Osteoblast (primary cell): ENCODE measurements at regions not wholly inside any gene's neighbourhood (a gene's known extent, or its start where the extent isn't known, plus 50 kb on each side); places are given as distances from the start of the nearest gene placed in this dataset.
"Not testable (repeated sequence)": the region's sequence is repeated elsewhere in the genome, so short reads cannot be mapped to it uniquely, and the experiment has no call there.

ENCODE experiments used
- DNase-seq: peaks from one replicate; pipeline ENCODE4 v3.0.0; 2011; ENCODE audit warnings: low spot score, mixed read lengths; ENCODE audit not compliant: insufficient read length; ENCODE audit errors: missing footprints
- H2AFZ ChIP-seq: 2 replicates; pipeline ENCODE4 v1.6.0; 2011; ENCODE audit warnings: mild to moderate bottlenecking, low read length
- H3K27ac ChIP-seq: 2 replicates; pipeline ENCODE4 v1.5.1; 2011; ENCODE audit warnings: mild to moderate bottlenecking, low read depth, low read length, moderate library complexity
- H3K27me3 ChIP-seq: 2 replicates; pipeline ENCODE4 v1.6.0; 2012; ENCODE audit warnings: mild to moderate bottlenecking, control low read depth, inconsistent platforms, low read length, moderate library complexity; ENCODE audit not compliant: insufficient read depth
- H3K36me3 ChIP-seq: 2 replicates; pipeline ENCODE4 v1.5.1; 2011; ENCODE audit warnings: mild to moderate bottlenecking, low read length, control low read depth, moderate library complexity; ENCODE audit not compliant: insufficient read depth
- H3K4me1 ChIP-seq: 2 replicates; pipeline ENCODE4 v1.5.1; 2011; ENCODE audit warnings: mild to moderate bottlenecking, low read length, control low read depth, moderate library complexity; ENCODE audit not compliant: insufficient read depth
- H3K4me2 ChIP-seq: 2 replicates; pipeline ENCODE4 v1.6.0; 2011; ENCODE audit warnings: mild to moderate bottlenecking, low read length; ENCODE audit not compliant: insufficient read depth
- H3K4me3 ChIP-seq: fragments of 200-600 bp; sonication (generic); 3 replicates; pipeline ENCODE4 v1.5.1; 2012; ENCODE audit warnings: mild to moderate bottlenecking, low read length, inconsistent platforms; ENCODE audit not compliant: insufficient read depth
- H3K79me2 ChIP-seq: 2 replicates; pipeline ENCODE4 v1.6.0; 2012; ENCODE audit warnings: mild to moderate bottlenecking, low read length, control low read depth, inconsistent platforms; ENCODE audit not compliant: insufficient read depth
- H3K9me3 ChIP-seq: 2 replicates; pipeline ENCODE4 v1.5.1; 2011; ENCODE audit warnings: low read depth, low read length, control low read depth
- H4K20me1 ChIP-seq: 2 replicates; pipeline ENCODE4 v1.6.0; 2012; ENCODE audit warnings: mild to moderate bottlenecking, low read length, control low read depth; ENCODE audit not compliant: insufficient read depth
- CTCF ChIP-seq: IDR thresholded peaks from 2 replicates; pipeline ENCODE4 v1.5.1; 2011; ENCODE audit warnings: mild to moderate bottlenecking, low read depth, low read length, moderate library complexity; ENCODE audit errors: extremely low read depth

GRCh38 chr9:31745468-31745867 lies 639.0 kb upstream of the ACO1 start:
- no peaks in the 10 kb centered on the region for H3K36me3 ChIP-seq
- no peak for TF ChIP-seq CTCF
- no peak overlapping the region for H2AFZ ChIP-seq
- H3K4me1 ChIP-seq: no peaks in the 10 kb centered on the region
- no peak overlapping the region for H3K4me3 ChIP-seq
- H3K4me2 ChIP-seq: no peak overlapping the region
- no peaks in the 10 kb centered on the region for H4K20me1 ChIP-seq
- H3K27me3 ChIP-seq: no peaks in the 10 kb centered on the region
- H3K9me3 ChIP-seq: peaks cover 4% of the 10 kb centered on the region
- no peak overlapping the region for H3K27ac ChIP-seq
- DNase-seq: no peak
- no peaks in the 10 kb centered on the region for H3K79me2 ChIP-seq

- H3K4me2 ChIP-seq: no peak overlapping the region
- no peaks in the 10 kb centered on the region for H3K4me1 ChIP-seq
- no peaks in the 10 kb centered on the region for H3K36me3 ChIP-seq
- no peaks in the 10 kb centered on the region for H3K27me3 ChIP-seq
- no peak overlapping the region for H3K27ac ChIP-seq
- no peak overlapping the region for H3K4me3 ChIP-seq
- no peak for DNase-seq
- H2AFZ ChIP-seq: no peak overlapping the region
- H3K9me3 ChIP-seq: peaks cover 4% of the 10 kb centered on the region
- no peaks in the 10 kb centered on the region for H4K20me1 ChIP-seq
- H3K79me2 ChIP-seq: no peaks in the 10 kb centered on the region
- TF ChIP-seq CTCF: no peak
Observed at GRCh38 chr9:31745886-31746285, 638.6 kb upstream of the ACO1 start.

GRCh38 chr9:31753756-31754155 lies 630.7 kb upstream of the ACO1 start:
- no peak overlapping the region for H3K27ac ChIP-seq
- no peaks in the 10 kb centered on the region for H4K20me1 ChIP-seq
- TF ChIP-seq CTCF: no peak
- no peaks in the 10 kb centered on the region for H3K9me3 ChIP-seq
- no peaks in the 10 kb centered on the region for H3K27me3 ChIP-seq
- H3K36me3 ChIP-seq: no peaks in the 10 kb centered on the region
- no peaks in the 10 kb centered on the region for H3K79me2 ChIP-seq
- H3K4me1 ChIP-seq: no peaks in the 10 kb centered on the region
- H3K4me2 ChIP-seq: no peak overlapping the region
- H2AFZ ChIP-seq: no peak overlapping the region
- no peak for DNase-seq
- no peak overlapping the region for H3K4me3 ChIP-seq

- DNase-seq: no peak
- Histone ChIP-seq H3K4me2 (no peak overlapping the region), H4K20me1 (no peaks in the 10 kb centered on the region), H3K4me3 (no peak overlapping the region), H3K4me1 (no peaks in the 10 kb centered on the region), H3K9me3 (no peaks in the 10 kb centered on the region), H3K79me2 (no peaks in the 10 kb centered on the region), H3K27me3 (no peaks in the 10 kb centered on the region), H2AFZ (no peak overlapping the region), H3K36me3 (no peaks in the 10 kb centered on the region), H3K27ac (no peak overlapping the region)
- no peak for TF ChIP-seq CTCF
Observed at GRCh38 chr9:31759703-31760102, 624.7 kb upstream of the ACO1 start.

- not testable (repeated sequence) for H3K27ac ChIP-seq, H3K4me1 ChIP-seq, H3K79me2 ChIP-seq, H3K4me2 ChIP-seq, DNase-seq, H3K9me3 ChIP-seq, H3K27me3 ChIP-seq, H3K36me3 ChIP-seq, H4K20me1 ChIP-seq, H3K4me3 ChIP-seq, H2AFZ ChIP-seq
Observed at GRCh38 chr9:31774021-31774420, 610.4 kb upstream of the ACO1 start.
